ENCODE measurements at regions not wholly inside any gene's neighbourhood (a gene's known extent, or its start where the extent isn't known, plus 50 kb on each side); places are given as distances from the start of the nearest gene placed in this dataset.
A peak's percentile ranks its signal among the peaks of the same experiment; 100 is the strongest.

DNA sequence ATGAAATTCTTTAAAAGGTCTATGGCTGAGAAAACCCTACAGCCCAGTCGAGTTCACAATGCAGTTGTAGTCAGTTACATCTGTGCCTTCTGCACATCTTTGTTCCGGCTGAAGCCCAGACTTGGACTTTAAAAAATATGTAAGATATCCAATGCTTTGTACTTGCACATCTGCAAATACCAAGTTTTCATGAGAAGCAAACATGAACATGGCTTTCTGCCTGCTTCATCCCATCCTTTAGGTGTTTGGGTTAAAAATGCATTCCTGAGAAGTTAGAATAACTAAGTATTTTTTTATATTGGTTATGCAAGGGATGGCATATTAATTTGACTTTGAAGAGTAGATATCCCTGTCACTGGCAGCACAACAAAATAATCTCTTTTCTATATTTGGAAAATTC lies 528.4 kb downstream of the METTL15 start:
- POLR2A ChIA-PET = no interaction called here
- no peaks in the 10 kb centered on the region for H3K27me3 ChIP-seq (ENCODE audit: control insufficient read depth, insufficient read depth, low read length)
- TF ChIP-seq, protein P1, sequence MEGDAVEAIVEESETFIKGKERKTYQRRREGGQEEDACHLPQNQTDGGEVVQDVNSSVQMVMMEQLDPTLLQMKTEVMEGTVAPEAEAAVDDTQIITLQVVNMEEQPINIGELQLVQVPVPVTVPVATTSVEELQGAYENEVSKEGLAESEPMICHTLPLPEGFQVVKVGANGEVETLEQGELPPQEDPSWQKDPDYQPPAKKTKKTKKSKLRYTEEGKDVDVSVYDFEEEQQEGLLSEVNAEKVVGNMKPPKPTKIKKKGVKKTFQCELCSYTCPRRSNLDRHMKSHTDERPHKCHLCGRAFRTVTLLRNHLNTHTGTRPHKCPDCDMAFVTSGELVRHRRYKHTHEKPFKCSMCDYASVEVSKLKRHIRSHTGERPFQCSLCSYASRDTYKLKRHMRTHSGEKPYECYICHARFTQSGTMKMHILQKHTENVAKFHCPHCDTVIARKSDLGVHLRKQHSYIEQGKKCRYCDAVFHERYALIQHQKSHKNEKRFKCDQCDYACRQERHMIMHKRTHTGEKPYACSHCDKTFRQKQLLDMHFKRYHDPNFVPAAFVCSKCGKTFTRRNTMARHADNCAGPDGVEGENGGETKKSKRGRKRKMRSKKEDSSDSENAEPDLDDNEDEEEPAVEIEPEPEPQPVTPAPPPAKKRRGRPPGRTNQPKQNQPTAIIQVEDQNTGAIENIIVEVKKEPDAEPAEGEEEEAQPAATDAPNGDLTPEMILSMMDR (IDR thresholded peaks at IDR 0.05; ENCODE audit: insufficient read depth, low read depth, low read length) = no peak

DNA sequence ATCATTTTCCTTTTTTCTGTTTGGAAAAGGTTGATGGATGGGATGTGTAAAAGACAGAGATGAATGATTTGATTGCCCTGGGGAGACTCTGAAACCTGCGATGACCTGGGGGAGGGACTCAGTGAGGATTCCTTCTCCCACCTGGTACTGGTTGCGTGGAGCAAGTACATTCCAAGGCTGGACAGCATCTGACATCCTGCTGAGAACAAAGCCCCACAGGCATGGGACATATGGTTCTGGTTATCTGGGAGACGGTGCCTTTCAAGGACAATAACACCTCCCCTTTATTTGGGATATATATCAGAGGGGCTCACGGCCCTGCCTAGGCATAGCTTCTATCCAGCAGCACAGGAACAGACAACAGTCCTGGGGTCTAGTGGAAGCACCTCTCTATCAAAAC lies 527.8 kb downstream of the METTL15 start:
- Histone ChIP-seq H3K36me3 (ENCODE audit: control insufficient read depth, insufficient read depth, low read length) (no peaks in the 10 kb centered on the region), H3K4me3 (ENCODE audit: low read depth, low read length) (no peak overlapping the region), H3K27me3 (ENCODE audit: control insufficient read depth, insufficient read depth, low read length) (no peaks in the 10 kb centered on the region)
- DNase-seq (ENCODE audit: low read depth) = no peak
- POLR2A ChIA-PET = interaction anchor here (0.6 kb wide), 1 partner anchor 9 kb away, joined by 3 read pairs; no protein-coding TSS in a partner anchor
- TF ChIP-seq, protein P1 (IDR thresholded peaks at IDR 0.05; ENCODE audit: insufficient read depth, low read depth, low read length) = no peak
- CTCF ChIA-PET = no interaction called here

More for the DNA sequence above, 528.4 kb downstream of the METTL15 start:
- DNase-seq (ENCODE audit: low read depth) = peak; percentile 37
- Histone ChIP-seq H3K4me3 (ENCODE audit: low read depth, low read length) (no peak overlapping the region), H3K36me3 (ENCODE audit: control insufficient read depth, insufficient read depth, low read length) (no peaks in the 10 kb centered on the region)
- CTCF ChIA-PET = no interaction called here

- DNase-seq (ENCODE audit: low read depth) = no peak
- TF ChIP-seq, protein P1 (IDR thresholded peaks at IDR 0.05; ENCODE audit: insufficient read depth, low read depth, low read length) = no peak
- POLR2A ChIA-PET = no interaction called here
- Histone ChIP-seq H3K4me3 (ENCODE audit: low read depth, low read length) (no peak overlapping the region), H3K27me3 (ENCODE audit: control insufficient read depth, insufficient read depth, low read length) (no peaks in the 10 kb centered on the region), H3K36me3 (ENCODE audit: control insufficient read depth, insufficient read depth, low read length) (no peaks in the 10 kb centered on the region)
- CTCF ChIA-PET = no interaction called here
These were observed 524.1 kb downstream of the METTL15 start for GRCh38 chr11:28632338-28632737.

GRCh38 chr11:28631148-28631547 lies 523.0 kb downstream of the METTL15 start:
- no peak for DNase-seq (ENCODE audit: low read depth)
- Histone ChIP-seq H3K27me3 (ENCODE audit: control insufficient read depth, insufficient read depth, low read length) (no peaks in the 10 kb centered on the region), H3K4me3 (ENCODE audit: low read depth, low read length) (no peak overlapping the region), H3K36me3 (ENCODE audit: control insufficient read depth, insufficient read depth, low read length) (no peaks in the 10 kb centered on the region)
- CTCF ChIA-PET = interaction anchor here (1.0 kb wide), 1 partner anchor 15 kb away, joined by 5 read pairs; no protein-coding TSS in a partner anchor
- TF ChIP-seq, protein P1 (IDR thresholded peaks at IDR 0.05; ENCODE audit: insufficient read depth, low read depth, low read length) = no peak
- POLR2A ChIA-PET = interaction anchor here (0.6 kb wide), 1 partner anchor 930 kb away, joined by 3 read pairs; no protein-coding TSS in a partner anchor

DNA sequence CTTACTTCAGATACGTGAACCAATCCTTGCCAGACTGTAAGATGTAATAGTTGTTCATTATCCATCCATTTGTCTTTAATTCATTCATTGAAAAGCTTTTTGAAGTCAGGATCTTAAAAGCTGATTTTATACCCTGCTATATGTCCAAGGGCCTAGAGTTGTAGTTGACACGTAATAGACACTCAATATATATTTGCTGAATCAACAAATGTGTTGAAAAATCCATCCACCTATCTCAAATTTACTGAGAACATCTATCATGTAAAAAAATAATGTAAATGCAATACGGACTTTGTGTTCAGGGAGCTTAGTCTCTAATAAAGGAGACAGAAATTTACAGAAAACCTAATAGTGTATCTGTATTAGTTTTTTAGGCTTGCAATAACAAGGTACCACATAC lies 521.0 kb downstream of the METTL15 start:
- H3K27me3 ChIP-seq (ENCODE audit: control insufficient read depth, insufficient read depth, low read length) = no peaks in the 10 kb centered on the region
- ChIA-PET POLR2A (no interaction called here), CTCF (no interaction called here)
- DNase-seq (ENCODE audit: low read depth) = no peak
- TF ChIP-seq, protein P1 (IDR thresholded peaks at IDR 0.05; ENCODE audit: insufficient read depth, low read depth, low read length) = no peak
- no peak overlapping the region for H3K4me3 ChIP-seq (ENCODE audit: low read depth, low read length)
- H3K36me3 ChIP-seq (ENCODE audit: control insufficient read depth, insufficient read depth, low read length) = no peaks in the 10 kb centered on the region
